Thyroid gland (tissue), 4 donors: ENCODE measurements at regions not wholly inside any gene's neighbourhood (a gene's known extent, or its start where the extent isn't known, plus 50 kb on each side); places are given as distances from the start of the nearest gene placed in this dataset.

Source experiments
- CTCF ChIP-seq, 6 experiments: fragments of 200-600 bp in 3 of 6; fragments of 450-650 bp in 3 of 6; sonication (generic) in 3 of 6; IDR thresholded peaks; one replicate each; pipeline ENCODE4 v1.5.1; 2016 to 2019; ENCODE audit warnings: antibody characterized with exemption in 6 of 6, mild to moderate bottlenecking in 2 of 6, inconsistent platforms in 1 of 6, moderate library complexity in 1 of 6
- POLR2A ChIP-seq, 2 donors: fragments of 450-650 bp; IDR thresholded peaks; one replicate each; pipeline ENCODE4 v1.6.1; 2017; ENCODE audit warnings: antibody characterized with exemption in 2 of 2, mild to moderate bottlenecking in 2 of 2, moderate library complexity in 1 of 2

GRCh38 chr13:86856991-86857390 lies 814.2 kb upstream of the SLITRK5 start:
- TF ChIP-seq POLR2A (IDR thresholded peaks at IDR 0.05) (no peak), CTCF (IDR thresholded peaks at IDR 0.05) (no peak)
